Lung microvascular endothelial cell (primary cell): ENCODE measurements at regions not wholly inside any gene's neighbourhood (a gene's known extent, or its start where the extent isn't known, plus 50 kb on each side); places are given as distances from the start of the nearest gene placed in this dataset.

ENCODE experiments used
- DNase-seq, 2 donors: peaks; one replicate each; pipeline versions ENCODE4 v3.0.0 to v3.0.0-alpha.2; 2010; ENCODE audit warnings: low read depth in 2 of 2

GRCh38 chr11:108994887-108995286, 330.0 kb downstream of the DDX10 start:
- no peak for DNase-seq

GRCh38 chr11:108997826-108998225, 333.0 kb downstream of the DDX10 start:
- DNase-seq: no peak

GRCh38 chr11:109000531-109000930, 335.7 kb downstream of the DDX10 start:
- DNase-seq: no peak

- no peak for DNase-seq
Observed at GRCh38 chr11:109001585-109001984, 336.7 kb downstream of the DDX10 start.

GRCh38 chr11:109012991-109013390, 348.1 kb downstream of the DDX10 start:
- no peak for DNase-seq

GRCh38 chr11:109015283-109015682, 350.4 kb downstream of the DDX10 start:
- peak; percentile 43 to 82 for DNase-seq

- DNase-seq: no peak
Observed at GRCh38 chr11:109016724-109017123, 351.9 kb downstream of the DDX10 start.

GRCh38 chr11:109017489-109017888, 352.6 kb downstream of the DDX10 start:
- no peak for DNase-seq

GRCh38 chr11:109018639-109019038, 353.8 kb downstream of the DDX10 start:
- no peak for DNase-seq

GRCh38 chr11:109019342-109019936, 354.6 kb downstream of the DDX10 start:
- no peak for DNase-seq

GRCh38 chr11:109023036-109023435, 358.2 kb downstream of the DDX10 start:
- no peak for DNase-seq

GRCh38 chr11:109026891-109027489, 362.1 kb downstream of the DDX10 start:
- DNase-seq: no peak

GRCh38 chr11:109027851-109028250, 363.0 kb downstream of the DDX10 start:
- DNase-seq: no peak

- DNase-seq: no peak
Observed at GRCh38 chr11:109029927-109030326, 365.1 kb downstream of the DDX10 start.

- DNase-seq: peak; percentile 81 to 98
Observed at GRCh38 chr11:109033627-109034338, 368.9 kb downstream of the DDX10 start.

- DNase-seq: peak; percentile 7 to 86
Observed at GRCh38 chr11:109034339-109034696, 369.4 kb downstream of the DDX10 start.

- DNase-seq: no peak
Observed at GRCh38 chr11:109035284-109035683, 370.4 kb downstream of the DDX10 start.

- DNase-seq: no peak
Observed at GRCh38 chr11:109036011-109036410, 371.1 kb downstream of the DDX10 start.

- peak; percentile 31 to 83 for DNase-seq
Observed at GRCh38 chr11:109037856-109038780, 373.2 kb downstream of the DDX10 start.

GRCh38 chr11:109039611-109040010, 374.7 kb downstream of the DDX10 start:
- peak in 1 of 2 donors; percentile 85 for DNase-seq

GRCh38 chr11:109040303-109040702, 375.4 kb downstream of the DDX10 start:
- DNase-seq: peak in 1 of 2 donors; percentile 5

- DNase-seq: no peak
Observed at GRCh38 chr11:109041876-109042275, 377.0 kb downstream of the DDX10 start.
